WTC11 (cell line): ENCODE measurements at regions not wholly inside any gene's neighbourhood (a gene's known extent, or its start where the extent isn't known, plus 50 kb on each side); places are given as distances from the start of the nearest gene placed in this dataset.
A peak's percentile ranks its signal among the peaks of the same experiment; 100 is the strongest.

Source experiments
- ATAC-seq: fragments of 200-7000 bp; cut with Tn5 transposase; 2 replicates; pipeline ENCODE4 v1.10.0; 2021; ENCODE audit warnings: mild to moderate bottlenecking, moderate library complexity
- CTCF ChIA-PET: fragments of 300-600 bp; sonication (Branson Sonifier 250); formaldehyde crosslinking; loops from one replicate; lab custom pipeline; 2021; ENCODE audit warnings: antibody characterized with exemption; lab: Charles Lee
- POLR2A ChIA-PET: fragments of 350-600 bp; sonication (Branson Sonifier 250); formaldehyde crosslinking; loops from one replicate; lab custom pipeline; 2021; ENCODE audit warnings: antibody characterized with exemption; lab: Charles Lee
- DNase-seq: peaks from one replicate; pipeline ENCODE4 v3.0.0; 2021; ENCODE audit warnings: low spot score
- H3K27ac Mint-ChIP-seq: 2 replicates; pipeline ENCODE4 v1.8.0; 2021; ENCODE audit warnings: mixed read lengths
- H3K27me3 Mint-ChIP-seq: 2 replicates; pipeline ENCODE4 v1.8.0; 2021; ENCODE audit warnings: low read depth, mild to moderate bottlenecking, moderate library complexity, mixed read lengths
- H3K36me3 Mint-ChIP-seq: 2 replicates; pipeline ENCODE4 v1.8.0; 2021; ENCODE audit warnings: mixed read lengths
- H3K4me1 Mint-ChIP-seq: 2 replicates; pipeline ENCODE4 v1.8.0; 2022; ENCODE audit warnings: mixed read lengths
- H3K4me3 Mint-ChIP-seq: 2 replicates; pipeline ENCODE4 v1.8.0; 2021; ENCODE audit warnings: mild to moderate bottlenecking, moderate library complexity, mixed read lengths
- H3K9me3 Mint-ChIP-seq: 2 replicates; pipeline ENCODE4 v1.8.0; 2021; ENCODE audit warnings: mixed read lengths
- ARID4B ChIP-seq: sonication (generic); formaldehyde crosslinking; IDR thresholded peaks from 2 replicates; pipeline ENCODE4 v1.8.0; 2023; ENCODE audit warnings: missing genetic modification reagents, mild to moderate bottlenecking, borderline replicate concordance
- FOXK1 ChIP-seq: sonication (generic); formaldehyde crosslinking; IDR thresholded peaks from 2 replicates; pipeline ENCODE4 v1.8.0; 2022; ENCODE audit warnings: mild to moderate bottlenecking, moderate library complexity, missing genetic modification reagents
- GTF2I ChIP-seq: fragments of 250-450 bp; sonication (Bioruptor Pico); conservative IDR thresholded peaks from 2 replicates; pipeline ENCODE4 v1.4.0; 2021; ENCODE audit warnings: mild to moderate bottlenecking
- HMGXB4 ChIP-seq: sonication (generic); formaldehyde crosslinking; IDR thresholded peaks from 2 replicates; pipeline ENCODE4 v1.8.1; 2023; ENCODE audit warnings: mild to moderate bottlenecking, moderate library complexity, missing genetic modification reagents
- MLX ChIP-seq: sonication (generic); formaldehyde crosslinking; IDR thresholded peaks from 2 replicates; pipeline ENCODE4 v1.8.1; 2023; ENCODE audit warnings: mild to moderate bottlenecking, missing genetic modification reagents, moderate library complexity
- NR1H2 ChIP-seq: sonication (generic); formaldehyde crosslinking; IDR thresholded peaks from 2 replicates; pipeline ENCODE4 v1.9.0; 2021; ENCODE audit warnings: mild to moderate bottlenecking, moderate library complexity, missing genetic modification reagents
- OVOL2 ChIP-seq: fragments of 250-450 bp; sonication (Bioruptor Pico); IDR thresholded peaks from 2 replicates; pipeline ENCODE4 v1.9.0; 2021; ENCODE audit warnings: mild to moderate bottlenecking, borderline replicate concordance
- PRDM15 ChIP-seq: sonication (generic); formaldehyde crosslinking; IDR thresholded peaks from 2 replicates; pipeline ENCODE4 v1.8.0; 2022; ENCODE audit warnings: missing genetic modification reagents
- PREB ChIP-seq: sonication (generic); formaldehyde crosslinking; IDR thresholded peaks from 2 replicates; pipeline ENCODE4 v1.8.1; 2022; ENCODE audit warnings: mild to moderate bottlenecking, missing genetic modification reagents, moderate library complexity, borderline replicate concordance
- RELA ChIP-seq: sonication (generic); formaldehyde crosslinking; IDR thresholded peaks from 2 replicates; pipeline ENCODE4 v1.8.1; 2022; ENCODE audit warnings: missing genetic modification reagents, mild to moderate bottlenecking, borderline replicate concordance
- TEAD4 ChIP-seq: sonication (generic); formaldehyde crosslinking; IDR thresholded peaks from 2 replicates; pipeline ENCODE4 v1.8.0; 2022; ENCODE audit warnings: mild to moderate bottlenecking, missing genetic modification reagents
- USF1 ChIP-seq: sonication (generic); formaldehyde crosslinking; IDR thresholded peaks from 2 replicates; pipeline ENCODE4 v1.8.0; 2022; ENCODE audit warnings: mild to moderate bottlenecking, missing genetic modification reagents
- ZNF232 ChIP-seq: sonication (generic); formaldehyde crosslinking; IDR thresholded peaks from 2 replicates; pipeline ENCODE4 v1.8.0; 2022; ENCODE audit warnings: mild to moderate bottlenecking, missing genetic modification reagents
- ZNF281 ChIP-seq: sonication (generic); formaldehyde crosslinking; IDR thresholded peaks from 2 replicates; pipeline ENCODE4 v1.8.0; 2023; ENCODE audit warnings: mild to moderate bottlenecking, missing genetic modification reagents
- ZNF396 ChIP-seq: fragments of 250-450 bp; sonication (Bioruptor Pico); IDR thresholded peaks from 2 replicates; pipeline ENCODE4 v1.8.0; 2021; ENCODE audit warnings: mild to moderate bottlenecking, moderate library complexity, borderline replicate concordance
- ZNF423 ChIP-seq: fragments of 250-450 bp; sonication (Bioruptor Pico); IDR thresholded peaks from 2 replicates; pipeline ENCODE4 v2.1.2; 2022; ENCODE audit warnings: mild to moderate bottlenecking, moderate library complexity
- ZNF671 ChIP-seq: fragments of 250-450 bp; sonication (Bioruptor Pico); IDR thresholded peaks from 2 replicates; pipeline ENCODE4 v1.8.0; 2021; ENCODE audit warnings: mild to moderate bottlenecking
- ZSCAN18 ChIP-seq: fragments of 250-450 bp; sonication (Bioruptor Pico); IDR thresholded peaks from 2 replicates; pipeline ENCODE4 v2.1.2; 2022; ENCODE audit warnings: mild to moderate bottlenecking, moderate library complexity

- TF ChIP-seq PRDM15 = no peak
- no peak for TF ChIP-seq ZNF281 (CRISPR knock-in tag)
- no peak for TF ChIP-seq RELA (CRISPR knock-in tag)
- TF ChIP-seq USF1 (CRISPR knock-in tag) = no peak
- no peak for TF ChIP-seq MLX (CRISPR knock-in tag)
- TF ChIP-seq PREB (CRISPR knock-in tag) = no peak
- TF ChIP-seq ARID4B (CRISPR knock-in tag) = no peak
These were observed 186.6 kb downstream of the SOX4 start (continued) for GRCh38 chr6:21780141-21780540.

GRCh38 chr6:21780679-21781078 lies 187.1 kb downstream of the SOX4 start:
- no peaks in the 10 kb centered on the region for H3K9me3 Mint-ChIP-seq
- H3K27me3 Mint-ChIP-seq = no peaks in the 10 kb centered on the region
- no peak for DNase-seq
- H3K4me3 Mint-ChIP-seq = no peak overlapping the region
- ChIA-PET POLR2A (interaction anchor here (1.0 kb wide), 1 partner anchor 11 kb away, joined by 5 read pairs; no protein-coding TSS in a partner anchor), CTCF (interaction anchor here (0.6 kb wide), 1 partner anchor 1230 kb away, joined by 3 read pairs; no protein-coding TSS in a partner anchor)
- peaks cover 18% of the 10 kb centered on the region for H3K36me3 Mint-ChIP-seq
- peaks cover 49% of the 10 kb centered on the region for H3K4me1 Mint-ChIP-seq
- no peak for ATAC-seq
- peak overlapping the region; percentile 73 for H3K27ac Mint-ChIP-seq
- TF ChIP-seq FOXK1 = no peak
- no peak for TF ChIP-seq ZNF671 (CRISPR knock-in tag)
- TF ChIP-seq ZSCAN18 (CRISPR knock-in tag) = no peak
- no peak for TF ChIP-seq TEAD4 (CRISPR knock-in tag)
- no peak for TF ChIP-seq ZNF423 (CRISPR knock-in tag)
- no peak for TF ChIP-seq NR1H2 (CRISPR knock-in tag)
- TF ChIP-seq ZNF396 (CRISPR knock-in tag) = no peak
- no peak for TF ChIP-seq GTF2I (CRISPR knock-in tag)
- no peak for TF ChIP-seq ZNF232 (CRISPR knock-in tag)
- TF ChIP-seq HMGXB4 (CRISPR knock-in tag) = no peak
- no peak for TF ChIP-seq OVOL2 (CRISPR knock-in tag)
